Nephron progenitor cell (in vitro differentiated cells): ENCODE measurements at regions not wholly inside any gene's neighbourhood (a gene's known extent, or its start where the extent isn't known, plus 50 kb on each side); places are given as distances from the start of the nearest gene placed in this dataset.

Experiments
- DNase-seq: peaks from one replicate; pipeline ENCODE4 v3.0.0; 2021
- H3K27ac Mint-ChIP-seq: 2 replicates; pipeline ENCODE4 v1.8.0; 2021; ENCODE audit warnings: mild to moderate bottlenecking, moderate library complexity, mixed read lengths
- H3K27me3 Mint-ChIP-seq: 2 replicates; pipeline ENCODE4 v1.8.0; 2021; ENCODE audit warnings: mild to moderate bottlenecking, low read depth, mixed read lengths; ENCODE audit not compliant: poor library complexity
- H3K36me3 Mint-ChIP-seq: 2 replicates; pipeline ENCODE4 v1.8.0; 2021; ENCODE audit warnings: low read depth, mixed read lengths
- H3K4me1 Mint-ChIP-seq: 2 replicates; pipeline ENCODE4 v1.8.0; 2021; ENCODE audit warnings: mixed read lengths
- H3K4me3 Mint-ChIP-seq: 2 replicates; pipeline ENCODE4 v1.8.0; 2021; ENCODE audit warnings: mild to moderate bottlenecking, moderate library complexity, mixed read lengths
- H3K9me3 Mint-ChIP-seq: 2 replicates; pipeline ENCODE4 v1.8.0; 2021; ENCODE audit warnings: mild to moderate bottlenecking, moderate library complexity, mixed read lengths
- CTCF ChIP-seq: fragments of 200-600 bp; sonication (generic); IDR thresholded peaks from 2 replicates; pipeline ENCODE4 v1.5.0; 2021; ENCODE audit warnings: antibody characterized with exemption

GRCh38 chr4:28313729-28314713 lies 1453.4 kb downstream of the STIM2 start:
- no peak overlapping the region for H3K4me3 Mint-ChIP-seq
- H3K36me3 Mint-ChIP-seq: no peaks in the 10 kb centered on the region
- no peak for DNase-seq
- H3K4me1 Mint-ChIP-seq: no peaks in the 10 kb centered on the region
- H3K9me3 Mint-ChIP-seq: no peaks in the 10 kb centered on the region
- H3K27me3 Mint-ChIP-seq: no peaks in the 10 kb centered on the region
- no peak overlapping the region for H3K27ac Mint-ChIP-seq
- no peak for TF ChIP-seq CTCF

GRCh38 chr4:28317221-28317620 lies 1456.6 kb downstream of the STIM2 start:
- Mint-ChIP-seq H3K4me3 (no peak overlapping the region), H3K27ac (no peak overlapping the region), H3K36me3 (no peaks in the 10 kb centered on the region), H3K9me3 (no peaks in the 10 kb centered on the region), H3K4me1 (no peaks in the 10 kb centered on the region), H3K27me3 (no peaks in the 10 kb centered on the region)
- no peak for DNase-seq
- no peak for TF ChIP-seq CTCF

GRCh38 chr4:28334249-28334648 lies 1473.6 kb downstream of the STIM2 start:
- H3K27me3 Mint-ChIP-seq: peaks cover 2% of the 10 kb centered on the region
- H3K4me1 Mint-ChIP-seq: no peaks in the 10 kb centered on the region
- no peak overlapping the region for H3K4me3 Mint-ChIP-seq
- H3K9me3 Mint-ChIP-seq: no peaks in the 10 kb centered on the region
- no peak for DNase-seq
- H3K27ac Mint-ChIP-seq: no peak overlapping the region
- TF ChIP-seq CTCF: no peak
- no peaks in the 10 kb centered on the region for H3K36me3 Mint-ChIP-seq

GRCh38 chr4:28341784-28342183 lies 1481.1 kb downstream of the STIM2 start:
- no peaks in the 10 kb centered on the region for H3K36me3 Mint-ChIP-seq
- no peak overlapping the region for H3K4me3 Mint-ChIP-seq
- no peaks in the 10 kb centered on the region for H3K27me3 Mint-ChIP-seq
- no peak overlapping the region for H3K27ac Mint-ChIP-seq
- TF ChIP-seq CTCF: no peak
- H3K9me3 Mint-ChIP-seq: peaks cover 17% of the 10 kb centered on the region
- DNase-seq: no peak
- H3K4me1 Mint-ChIP-seq: no peaks in the 10 kb centered on the region

GRCh38 chr4:28350485-28350884 lies 1489.8 kb downstream of the STIM2 start:
- H3K4me1 Mint-ChIP-seq: peaks cover 7% of the 10 kb centered on the region
- H3K27me3 Mint-ChIP-seq: no peaks in the 10 kb centered on the region
- DNase-seq: no peak
- no peaks in the 10 kb centered on the region for H3K36me3 Mint-ChIP-seq
- no peak overlapping the region for H3K4me3 Mint-ChIP-seq
- TF ChIP-seq CTCF: no peak
- no peak overlapping the region for H3K27ac Mint-ChIP-seq
- peaks cover 15% of the 10 kb centered on the region for H3K9me3 Mint-ChIP-seq

- H3K27ac Mint-ChIP-seq: no peak overlapping the region
- peaks cover 15% of the 10 kb centered on the region for H3K9me3 Mint-ChIP-seq
- peaks cover 7% of the 10 kb centered on the region for H3K4me1 Mint-ChIP-seq
- DNase-seq: no peak
- H3K27me3 Mint-ChIP-seq: no peaks in the 10 kb centered on the region
- no peak overlapping the region for H3K4me3 Mint-ChIP-seq
- H3K36me3 Mint-ChIP-seq: no peaks in the 10 kb centered on the region
- no peak for TF ChIP-seq CTCF
Observed at GRCh38 chr4:28351102-28351501, 1490.5 kb downstream of the STIM2 start.
